VCaP (cell line): ENCODE measurements at regions not wholly inside any gene's neighbourhood (a gene's known extent, or its start where the extent isn't known, plus 50 kb on each side); places are given as distances from the start of the nearest gene placed in this dataset.
"Not testable (repeated sequence)": the region's sequence is repeated elsewhere in the genome, so short reads cannot be mapped to it uniquely, and the experiment has no call there.

Experiments used
- H3K27ac ChIP-seq: fragments of 450-650 bp; 2 replicates; pipeline ENCODE4 v1.5.1; 2017
- TF ChIP-seq, protein P1 (sequence below): fragments of 450-650 bp; conservative IDR thresholded peaks from 2 replicates; pipeline ENCODE4 v1.5.1; 2017; ENCODE audit warnings: mild to moderate bottlenecking, moderate library complexity

- TF ChIP-seq, protein P1, sequence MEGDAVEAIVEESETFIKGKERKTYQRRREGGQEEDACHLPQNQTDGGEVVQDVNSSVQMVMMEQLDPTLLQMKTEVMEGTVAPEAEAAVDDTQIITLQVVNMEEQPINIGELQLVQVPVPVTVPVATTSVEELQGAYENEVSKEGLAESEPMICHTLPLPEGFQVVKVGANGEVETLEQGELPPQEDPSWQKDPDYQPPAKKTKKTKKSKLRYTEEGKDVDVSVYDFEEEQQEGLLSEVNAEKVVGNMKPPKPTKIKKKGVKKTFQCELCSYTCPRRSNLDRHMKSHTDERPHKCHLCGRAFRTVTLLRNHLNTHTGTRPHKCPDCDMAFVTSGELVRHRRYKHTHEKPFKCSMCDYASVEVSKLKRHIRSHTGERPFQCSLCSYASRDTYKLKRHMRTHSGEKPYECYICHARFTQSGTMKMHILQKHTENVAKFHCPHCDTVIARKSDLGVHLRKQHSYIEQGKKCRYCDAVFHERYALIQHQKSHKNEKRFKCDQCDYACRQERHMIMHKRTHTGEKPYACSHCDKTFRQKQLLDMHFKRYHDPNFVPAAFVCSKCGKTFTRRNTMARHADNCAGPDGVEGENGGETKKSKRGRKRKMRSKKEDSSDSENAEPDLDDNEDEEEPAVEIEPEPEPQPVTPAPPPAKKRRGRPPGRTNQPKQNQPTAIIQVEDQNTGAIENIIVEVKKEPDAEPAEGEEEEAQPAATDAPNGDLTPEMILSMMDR = no peak
Measured at GRCh38 chr13:18946738-18947137, 234.9 kb downstream of the TUBA3C start.

GRCh38 chr13:18944501-18945068 is 237.0 kb downstream of the TUBA3C start:
- H3K27ac ChIP-seq = no peak overlapping the region
- TF ChIP-seq, protein P1 = no peak

More at GRCh38 chr13:18946738-18947137, 234.9 kb downstream of the TUBA3C start:
- no peak overlapping the region for H3K27ac ChIP-seq

- TF ChIP-seq, protein P1 = no peak
- no peak overlapping the region for H3K27ac ChIP-seq
Measured at GRCh38 chr13:18943721-18944391, 237.8 kb downstream of the TUBA3C start.

DNA sequence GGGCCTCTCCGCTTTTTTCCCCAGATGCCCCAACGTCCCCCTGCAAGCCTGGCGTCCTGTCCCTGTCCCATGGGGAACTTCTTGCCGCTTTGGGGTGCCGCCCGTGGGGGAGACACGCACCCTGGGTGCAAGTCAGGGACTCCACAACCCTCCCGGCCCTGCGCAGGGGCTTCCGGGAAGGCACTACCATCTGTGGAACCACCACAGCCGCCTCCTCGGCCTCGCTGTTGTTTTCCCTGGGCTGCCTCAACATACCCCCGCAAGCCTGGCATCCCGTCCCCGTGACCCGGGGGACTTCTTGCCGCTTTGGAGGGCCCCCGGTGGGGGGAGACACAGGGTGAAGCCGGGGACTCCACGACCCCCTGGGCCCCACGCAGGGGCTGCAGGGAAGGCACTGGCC is 238.4 kb downstream of the TUBA3C start:
- TF ChIP-seq, protein P1 = no peak
- no peak overlapping the region for H3K27ac ChIP-seq

GRCh38 chr13:18936104-18936503 is 245.5 kb downstream of the TUBA3C start:
- TF ChIP-seq, protein P1 = no peak
- H3K27ac ChIP-seq = no peak overlapping the region

GRCh38 chr13:18921063-18921462 is 260.6 kb downstream of the TUBA3C start:
- TF ChIP-seq, protein P1 = no peak

DNA sequence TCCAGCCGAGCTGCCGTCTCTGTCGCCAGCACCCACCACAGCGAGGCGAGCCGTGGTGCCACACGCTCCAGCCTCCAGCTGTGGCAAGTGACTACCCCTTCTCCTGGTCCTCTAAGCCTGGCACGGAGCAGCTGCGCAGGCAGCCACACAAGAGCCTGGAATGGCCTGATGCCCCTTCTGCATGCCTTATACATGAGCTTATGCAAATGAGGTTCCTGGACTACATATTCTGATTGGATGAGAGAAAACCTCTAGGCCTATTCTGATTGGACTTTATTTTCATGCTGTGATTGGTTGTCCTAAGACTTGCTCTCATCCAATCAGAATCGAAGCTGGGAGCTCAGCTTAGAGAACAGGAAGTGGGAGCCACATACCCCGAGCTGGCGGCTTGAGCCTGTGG is 276.5 kb downstream of the TUBA3C start:
- not testable (repeated sequence) for H3K27ac ChIP-seq

More at GRCh38 chr13:18921063-18921462, 260.6 kb downstream of the TUBA3C start:
- no peak overlapping the region for H3K27ac ChIP-seq

GRCh38 chr13:18895411-18895810 is 286.2 kb downstream of the TUBA3C start:
- not testable (repeated sequence) for H3K27ac ChIP-seq

GRCh38 chr13:18891242-18891641 is 290.4 kb downstream of the TUBA3C start:
- H3K27ac ChIP-seq = not testable (repeated sequence)

DNA sequence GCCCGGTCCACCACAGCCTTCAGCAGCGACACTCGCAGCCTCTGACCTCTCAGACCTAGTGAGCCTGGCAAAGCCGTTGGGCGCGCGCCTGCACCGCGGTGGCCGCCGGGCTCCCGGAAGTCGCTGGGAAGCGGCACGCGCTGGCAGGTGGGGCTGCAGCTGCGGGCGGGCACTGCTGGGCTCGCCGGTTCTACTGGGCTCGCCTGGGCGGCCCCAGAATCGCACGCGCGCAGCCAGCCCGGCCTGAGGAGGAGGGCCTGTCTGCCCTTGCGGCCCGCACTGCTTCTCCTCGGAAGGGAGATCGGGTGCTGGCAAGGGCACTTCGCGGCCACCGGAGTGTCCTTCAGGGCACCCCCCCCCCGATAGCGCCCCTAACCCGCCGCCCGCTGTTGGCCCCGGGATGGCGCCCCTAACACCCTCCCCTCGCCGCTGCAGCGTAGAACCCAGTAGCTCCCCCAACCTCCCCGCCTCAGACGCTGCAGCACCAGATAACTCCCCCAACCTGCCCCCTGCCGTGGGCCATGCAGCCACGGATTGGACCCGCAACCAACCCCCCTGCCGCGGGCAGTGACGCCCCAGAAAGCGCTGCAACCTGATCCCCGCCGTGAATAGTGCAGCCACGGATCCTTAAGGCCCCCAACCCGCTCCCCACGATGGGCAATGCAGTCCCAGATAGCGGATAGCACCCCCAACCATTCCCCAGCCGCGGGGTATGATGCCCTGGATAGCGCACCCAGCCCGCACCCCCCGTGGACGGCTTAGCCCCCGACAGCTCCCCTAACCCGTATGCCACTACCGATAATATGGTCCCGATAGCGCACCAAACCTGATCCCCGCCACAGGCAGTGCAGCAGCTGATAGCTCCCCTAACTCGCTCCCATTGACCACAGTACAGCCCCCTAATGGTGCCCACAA is 306.5 kb downstream of the TUBA3C start:
- not testable (repeated sequence) for H3K27ac ChIP-seq

- not testable (repeated sequence) for H3K27ac ChIP-seq
Measured at GRCh38 chr13:18870557-18870956, 311.1 kb downstream of the TUBA3C start.

GRCh38 chr13:18869365-18869764 is 312.3 kb downstream of the TUBA3C start:
- H3K27ac ChIP-seq = not testable (repeated sequence)

DNA sequence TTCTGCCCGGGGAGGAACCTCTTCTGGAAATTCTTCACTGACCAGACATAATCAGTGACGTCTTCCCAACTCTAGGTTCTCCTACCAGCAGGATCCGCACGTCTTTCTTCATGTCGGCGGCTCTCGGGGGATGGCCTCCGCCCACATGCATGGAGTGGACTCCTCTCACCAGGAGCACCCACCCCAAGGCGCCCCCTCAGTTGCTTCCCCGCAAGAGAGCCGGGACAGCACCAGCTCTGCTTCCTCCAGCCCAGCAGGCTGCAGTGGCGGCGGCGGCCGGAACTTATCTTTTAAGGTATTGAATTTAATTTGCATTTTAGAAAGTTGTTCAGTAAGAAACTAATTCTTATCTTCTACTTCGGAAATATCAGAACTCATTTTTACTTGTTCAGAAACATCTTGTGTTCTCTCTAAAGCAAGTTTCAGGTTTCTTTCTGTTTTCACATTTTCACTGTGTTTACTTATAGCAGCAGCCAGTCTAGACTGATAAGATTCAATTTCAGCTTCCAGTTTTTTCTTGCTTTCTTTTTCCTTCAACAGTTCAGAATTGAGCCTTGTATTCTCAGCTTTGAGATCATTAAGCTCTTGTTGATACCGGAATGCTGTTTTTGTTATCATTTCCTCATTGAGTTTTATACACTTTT is 343.5 kb downstream of the TUBA3C start:
- not testable (repeated sequence) for H3K27ac ChIP-seq
